ENCODE measurements at regions not wholly inside any gene's neighbourhood (a gene's known extent, or its start where the extent isn't known, plus 50 kb on each side); places are given as distances from the start of the nearest gene placed in this dataset.

DNA sequence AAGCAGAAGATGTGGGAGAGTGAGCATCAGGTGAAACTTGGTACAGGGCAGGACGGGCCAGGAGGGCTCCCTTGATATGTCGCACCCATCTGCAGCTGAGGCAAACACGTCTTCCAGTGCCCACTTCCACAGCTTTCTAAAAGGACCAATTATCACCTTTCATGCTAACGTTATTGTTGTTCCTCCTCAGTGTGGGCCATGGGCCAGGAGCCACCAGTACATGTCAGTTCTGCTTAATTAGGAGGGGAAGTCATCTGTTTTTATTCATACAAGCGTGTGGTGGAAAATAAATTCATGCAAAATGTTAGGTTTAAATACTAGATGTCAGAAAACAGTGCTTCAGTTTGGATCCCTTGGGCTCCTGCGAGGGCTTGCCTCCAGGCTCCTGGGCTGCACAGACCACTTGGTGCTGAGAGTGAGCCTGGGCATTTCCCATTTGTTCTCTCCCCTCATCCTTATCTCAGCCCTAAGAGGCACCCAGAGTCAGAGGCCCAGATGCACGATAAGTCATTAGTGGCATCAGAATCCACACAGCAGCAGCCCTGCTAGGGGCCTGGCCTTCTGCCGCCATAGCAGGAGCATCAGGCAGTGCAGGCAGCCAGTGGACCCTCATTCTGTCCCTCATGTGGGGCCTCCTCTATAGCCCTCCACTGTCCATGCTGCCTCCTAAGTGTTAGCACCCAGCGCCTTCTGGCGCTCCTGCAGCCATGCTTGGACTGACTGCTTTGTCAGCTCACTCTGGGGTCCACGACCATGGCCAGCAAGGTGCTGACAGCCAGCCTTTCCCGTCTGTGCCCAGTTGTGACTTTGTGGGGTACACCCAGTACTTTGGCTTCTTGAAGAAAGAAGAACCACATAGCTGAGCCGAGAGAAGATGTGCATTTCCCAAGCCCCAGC, 539.8 kb upstream of the RAB6C start:
- no peak for DNase-seq
- Histone ChIP-seq H3K27me3 (replicated peaks) (no peaks in the 10 kb centered on the region), H3K27ac (no peak overlapping the region), H3K4me3 (ENCODE audit: low read depth, low read length) (no peak overlapping the region), H3K36me3 (replicated peaks) (no peaks in the 10 kb centered on the region)
- in situ Hi-C loops (cut with HindIII; ENCODE audit: low pct_ligation_motif_present, low sequenced_read_pairs), result no loop called here
- TF ChIP-seq, protein P1, sequence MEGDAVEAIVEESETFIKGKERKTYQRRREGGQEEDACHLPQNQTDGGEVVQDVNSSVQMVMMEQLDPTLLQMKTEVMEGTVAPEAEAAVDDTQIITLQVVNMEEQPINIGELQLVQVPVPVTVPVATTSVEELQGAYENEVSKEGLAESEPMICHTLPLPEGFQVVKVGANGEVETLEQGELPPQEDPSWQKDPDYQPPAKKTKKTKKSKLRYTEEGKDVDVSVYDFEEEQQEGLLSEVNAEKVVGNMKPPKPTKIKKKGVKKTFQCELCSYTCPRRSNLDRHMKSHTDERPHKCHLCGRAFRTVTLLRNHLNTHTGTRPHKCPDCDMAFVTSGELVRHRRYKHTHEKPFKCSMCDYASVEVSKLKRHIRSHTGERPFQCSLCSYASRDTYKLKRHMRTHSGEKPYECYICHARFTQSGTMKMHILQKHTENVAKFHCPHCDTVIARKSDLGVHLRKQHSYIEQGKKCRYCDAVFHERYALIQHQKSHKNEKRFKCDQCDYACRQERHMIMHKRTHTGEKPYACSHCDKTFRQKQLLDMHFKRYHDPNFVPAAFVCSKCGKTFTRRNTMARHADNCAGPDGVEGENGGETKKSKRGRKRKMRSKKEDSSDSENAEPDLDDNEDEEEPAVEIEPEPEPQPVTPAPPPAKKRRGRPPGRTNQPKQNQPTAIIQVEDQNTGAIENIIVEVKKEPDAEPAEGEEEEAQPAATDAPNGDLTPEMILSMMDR (IDR thresholded peaks at IDR 0.05; ENCODE audit: low read depth, low read length, missing control alignments), result no peak

DNA sequence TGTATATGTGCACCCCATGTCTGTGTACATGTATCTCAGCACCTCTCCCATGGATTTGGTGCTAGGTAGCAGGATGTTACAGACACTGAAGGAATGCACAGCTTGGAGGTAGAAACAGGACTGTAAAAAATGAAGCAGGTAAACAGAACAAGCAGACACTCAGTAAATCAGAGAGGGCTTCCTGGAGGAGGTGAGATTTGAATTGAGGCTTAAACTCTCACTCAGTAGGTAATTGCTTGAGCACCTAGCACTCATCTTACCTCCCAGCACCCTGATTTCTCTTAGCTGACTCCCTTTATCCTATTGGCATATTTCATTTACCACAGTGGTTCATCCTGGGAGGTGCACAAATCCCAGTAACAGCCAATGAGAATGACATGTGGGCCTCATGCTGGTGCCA, 537.9 kb upstream of the RAB6C start:
- Histone ChIP-seq H3K27me3 (replicated peaks) (no peaks in the 10 kb centered on the region), H3K27ac (no peak overlapping the region), H3K4me3 (ENCODE audit: low read depth, low read length) (no peak overlapping the region), H3K36me3 (replicated peaks) (no peaks in the 10 kb centered on the region)
- in situ Hi-C loops (cut with HindIII; ENCODE audit: low pct_ligation_motif_present, low sequenced_read_pairs), result no loop called here
- DNase-seq, result no peak
- TF ChIP-seq, protein P1 (IDR thresholded peaks at IDR 0.05; ENCODE audit: low read depth, low read length, missing control alignments), result no peak

DNA sequence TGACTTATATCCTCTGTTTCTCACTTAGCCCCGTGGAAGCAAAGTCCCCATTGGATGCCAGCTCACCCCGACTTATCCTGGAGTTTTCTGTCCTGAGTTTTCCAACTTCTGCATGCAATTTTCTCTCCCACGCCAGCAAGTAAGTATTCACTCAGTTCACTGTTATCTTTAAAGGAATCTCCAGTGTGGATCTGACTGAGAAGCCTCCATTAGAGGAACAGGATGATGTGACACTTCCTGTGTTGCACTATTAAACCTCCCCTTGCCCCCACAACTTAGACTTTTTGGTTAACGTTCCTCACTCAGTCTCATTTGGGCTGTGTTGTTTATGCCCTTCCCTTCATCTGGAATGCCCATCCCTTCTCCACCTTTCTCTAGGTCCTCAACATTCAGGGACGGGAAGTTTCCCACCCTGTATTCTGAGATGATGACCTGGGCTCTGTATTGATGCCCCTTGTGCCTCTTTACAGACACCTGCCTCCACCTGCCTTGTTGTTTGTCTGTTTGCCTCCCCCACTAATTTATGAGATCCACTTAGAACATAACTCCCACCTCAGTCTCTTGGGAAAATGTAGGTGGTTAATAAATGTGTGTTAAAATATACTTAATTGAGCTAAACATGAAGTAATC, 536.1 kb upstream of the RAB6C start:
- no peak overlapping the region for H3K4me3 ChIP-seq (ENCODE audit: low read depth, low read length)
- in situ Hi-C loops (cut with HindIII; ENCODE audit: low pct_ligation_motif_present, low sequenced_read_pairs), result no loop called here

DNA sequence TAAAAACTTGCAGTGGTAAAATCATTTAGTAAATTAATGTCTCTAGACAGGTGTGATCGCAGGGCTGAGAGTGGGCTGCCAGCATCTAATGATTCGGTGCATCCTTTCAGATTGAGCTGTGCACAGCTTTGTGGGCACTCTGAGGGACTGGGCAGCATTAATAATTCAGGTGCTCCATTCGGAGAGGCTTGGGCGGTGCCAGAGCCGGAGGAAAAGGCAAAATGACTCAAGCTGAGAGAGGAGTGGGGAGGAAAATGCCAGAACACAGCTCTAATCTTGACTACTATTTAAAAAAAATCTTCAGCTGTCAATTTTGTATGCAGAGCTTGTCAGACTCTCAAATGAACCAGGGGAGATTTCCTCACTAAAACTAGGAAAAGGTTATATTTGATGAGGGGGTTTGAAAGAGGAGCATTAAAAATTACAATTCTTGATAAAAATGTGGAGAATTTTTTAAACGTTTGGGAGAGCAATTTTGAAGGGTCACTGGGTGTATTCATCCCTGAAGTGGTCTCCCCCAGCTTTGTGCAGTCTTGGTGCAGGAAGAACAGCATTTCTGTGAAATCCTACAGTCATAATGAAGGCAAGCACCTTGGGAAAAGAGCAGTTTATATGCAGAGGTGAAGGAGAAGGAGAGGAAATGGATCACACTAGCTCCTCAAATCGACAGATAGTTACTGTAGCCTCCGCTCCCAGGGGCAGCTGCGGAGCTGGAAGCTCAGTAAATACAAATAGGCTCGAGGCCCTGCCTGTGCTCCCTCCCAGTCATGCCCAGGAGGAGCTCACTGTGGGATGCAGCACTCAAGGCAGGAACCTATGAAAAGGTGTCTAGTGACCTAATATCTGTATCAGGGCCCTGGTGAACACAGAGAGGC, 535.4 kb upstream of the RAB6C start:
- Histone ChIP-seq H3K36me3 (replicated peaks) (no peaks in the 10 kb centered on the region), H3K4me3 (ENCODE audit: low read depth, low read length) (no peak overlapping the region), H3K27ac (no peak overlapping the region), H3K27me3 (replicated peaks) (no peaks in the 10 kb centered on the region)
- in situ Hi-C loops (cut with HindIII; ENCODE audit: low pct_ligation_motif_present, low sequenced_read_pairs), result no loop called here
- DNase-seq, result no peak
- TF ChIP-seq, protein P1 (IDR thresholded peaks at IDR 0.05; ENCODE audit: low read depth, low read length, missing control alignments), result no peak

More for the DNA sequence above, 536.1 kb upstream of the RAB6C start:
- no peak for DNase-seq
- H3K27me3 ChIP-seq (replicated peaks), result no peaks in the 10 kb centered on the region
- no peaks in the 10 kb centered on the region for H3K36me3 ChIP-seq (replicated peaks)
- no peak overlapping the region for H3K27ac ChIP-seq
- TF ChIP-seq, protein P1 (IDR thresholded peaks at IDR 0.05; ENCODE audit: low read depth, low read length, missing control alignments), result no peak

DNA sequence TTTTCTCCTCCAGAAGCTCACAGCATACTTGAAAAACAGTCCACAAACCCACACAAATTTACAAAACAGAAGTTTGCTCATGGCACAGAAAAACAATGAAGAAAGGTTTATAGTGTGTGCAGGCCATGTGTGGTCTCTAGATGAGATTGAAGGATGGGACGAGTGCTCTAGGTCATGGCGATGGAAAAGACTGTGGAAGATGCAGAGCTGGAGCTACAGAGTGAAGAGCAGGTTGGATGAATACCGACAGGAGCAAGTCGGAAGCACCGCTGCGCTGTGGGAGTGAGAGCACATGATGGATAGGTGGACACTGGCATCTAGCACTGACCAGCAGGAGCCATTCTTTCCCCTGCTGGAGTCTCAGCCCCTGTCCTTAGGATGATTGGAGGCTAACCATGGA, 534.7 kb upstream of the RAB6C start:
- Histone ChIP-seq H3K4me3 (ENCODE audit: low read depth, low read length) (no peak overlapping the region), H3K27me3 (replicated peaks) (no peaks in the 10 kb centered on the region), H3K27ac (no peak overlapping the region), H3K36me3 (replicated peaks) (no peaks in the 10 kb centered on the region)
- DNase-seq, result no peak
- in situ Hi-C loops (cut with HindIII; ENCODE audit: low pct_ligation_motif_present, low sequenced_read_pairs), result no loop called here
- TF ChIP-seq, protein P1 (IDR thresholded peaks at IDR 0.05; ENCODE audit: low read depth, low read length, missing control alignments), result no peak

All from brain microvascular endothelial cell (primary cell).